GM18868 (cell line): ENCODE measurements at regions not wholly inside any gene's neighbourhood (a gene's known extent, or its start where the extent isn't known, plus 50 kb on each side); places are given as distances from the start of the nearest gene placed in this dataset.
"Not testable (repeated sequence)": the region's sequence is repeated elsewhere in the genome, so short reads cannot be mapped to it uniquely, and the experiment has no call there.

Experiments used
- ATAC-seq: cut with Tn5 transposase; IDR thresholded peaks from one replicate; pipeline ENCODE4 v1.9.1; 2021; ENCODE audit warnings: mild to moderate bottlenecking, moderate library complexity; ENCODE audit not compliant: unreplicated experiment

GRCh38 chr6:179340-179950 is 112.8 kb upstream of the DUSP22 start:
- ATAC-seq: no peak

- ATAC-seq: not testable (repeated sequence)
Observed at GRCh38 chr6:180091-180694, 112.1 kb upstream of the DUSP22 start.

- ATAC-seq: peak; percentile 60
Observed at GRCh38 chr6:181049-181654, 111.1 kb upstream of the DUSP22 start.

- peak; percentile 49 for ATAC-seq
Observed at GRCh38 chr6:183668-184067, 108.6 kb upstream of the DUSP22 start.

GRCh38 chr6:184161-184700 is 108.1 kb upstream of the DUSP22 start:
- ATAC-seq: no peak

- no peak for ATAC-seq
Observed at GRCh38 chr6:186340-186965, 105.8 kb upstream of the DUSP22 start.

- ATAC-seq: no peak
Observed at GRCh38 chr6:187210-187861, 105.0 kb upstream of the DUSP22 start.

DNA sequence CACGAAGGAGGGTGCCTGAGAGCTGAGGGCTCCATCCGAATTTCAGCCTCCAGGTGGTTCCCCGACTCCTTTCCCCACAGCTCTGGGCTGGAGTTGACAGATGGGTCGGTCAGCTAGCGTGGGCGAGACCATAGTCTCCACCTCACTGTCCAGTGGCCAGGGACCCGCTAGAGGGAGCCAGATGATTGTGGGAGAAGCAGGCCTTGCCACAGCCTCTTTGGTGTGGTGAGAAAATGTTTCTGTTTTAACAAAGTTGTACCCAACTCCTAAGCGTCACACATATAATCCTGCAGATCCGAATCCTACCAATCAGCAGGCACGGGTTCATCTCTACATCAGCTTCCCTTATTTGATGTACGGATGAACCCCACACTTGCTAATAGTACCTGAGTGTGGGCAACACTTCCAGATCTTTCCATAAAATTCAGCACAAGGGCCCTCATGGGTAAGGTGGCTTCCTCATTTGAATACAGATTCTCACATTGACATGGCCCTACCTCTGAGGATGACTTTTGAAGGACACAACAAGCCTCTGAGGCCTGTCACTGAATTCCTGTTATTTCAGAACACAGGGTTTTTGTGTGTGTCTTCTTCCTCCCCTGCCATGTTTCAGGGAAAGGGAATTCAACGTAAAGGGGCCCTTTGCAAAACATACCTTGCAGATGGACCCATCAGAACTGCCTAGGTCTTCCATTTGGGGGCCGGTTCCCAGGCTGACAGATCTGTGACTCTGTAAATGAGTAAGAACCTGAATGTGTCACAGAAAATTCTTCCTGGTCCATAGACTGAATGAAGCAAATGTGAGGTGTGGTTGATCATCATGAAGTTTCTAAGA is 103.2 kb upstream of the DUSP22 start:
- ATAC-seq: peak; percentile 56

- ATAC-seq: peak; percentile 6
Observed at GRCh38 chr6:189676-190075, 102.6 kb upstream of the DUSP22 start.

GRCh38 chr6:190596-191395 is 101.5 kb upstream of the DUSP22 start:
- ATAC-seq: no peak

DNA sequence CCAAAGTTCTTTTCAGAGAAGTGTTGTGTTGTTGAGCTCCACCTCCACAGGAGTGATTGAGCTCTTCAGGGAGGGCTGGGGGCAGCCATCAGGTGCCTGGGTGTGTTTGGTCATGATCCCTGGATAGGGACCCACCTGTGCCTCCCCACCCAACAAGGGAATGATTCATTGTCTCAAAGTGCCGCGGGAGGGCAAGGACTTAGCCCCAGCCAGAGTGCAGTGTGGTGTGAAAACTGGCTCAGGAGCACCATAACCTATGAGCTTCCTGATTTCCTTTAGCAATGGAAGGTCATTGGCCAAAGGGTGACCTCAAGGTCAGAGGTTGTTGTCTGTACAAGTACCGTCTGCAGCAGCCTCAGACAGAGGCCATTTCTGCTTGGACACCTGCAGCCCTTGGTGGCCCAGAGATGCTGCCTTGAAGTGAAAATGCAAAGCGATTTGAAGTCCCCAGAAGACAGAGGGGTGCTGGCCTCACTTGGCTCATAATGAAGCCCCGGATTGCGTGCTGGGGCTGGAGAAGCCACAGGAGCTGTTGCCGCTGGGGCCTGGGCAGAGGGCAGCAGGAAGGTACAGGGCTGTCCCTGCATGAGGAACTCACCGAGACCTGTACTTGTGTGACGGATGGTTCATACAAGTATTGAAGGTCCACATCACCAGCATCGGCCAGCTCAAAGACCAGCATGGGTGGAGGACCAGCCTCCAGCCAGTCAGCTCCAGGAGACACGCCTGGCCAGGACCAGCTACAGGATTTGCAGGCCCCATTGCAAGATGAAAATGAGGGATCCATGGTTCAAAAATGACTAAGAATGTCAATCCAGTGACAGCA is 100.6 kb upstream of the DUSP22 start:
- ATAC-seq: no peak

- ATAC-seq: no peak
Observed at GRCh38 chr6:192313-192664, 100.0 kb upstream of the DUSP22 start.

DNA sequence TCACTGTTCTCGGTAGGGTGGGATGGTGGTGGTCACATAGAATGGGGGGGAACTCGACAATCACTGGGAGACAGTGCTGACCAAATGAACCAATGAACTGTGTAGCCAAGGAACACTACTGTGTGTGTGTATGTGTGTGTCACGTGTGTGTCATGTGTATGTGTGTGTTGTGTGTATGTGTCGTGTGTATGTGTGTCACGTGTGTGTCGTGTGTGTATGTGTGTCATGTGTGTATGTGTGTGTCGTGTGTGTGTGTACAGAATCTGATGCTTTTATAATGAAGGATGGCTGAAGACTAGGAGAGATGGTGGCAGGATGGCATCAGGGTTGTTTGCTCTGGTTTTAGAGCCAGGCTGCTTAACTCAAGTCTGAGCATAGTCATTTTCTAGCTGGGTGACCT is 99.1 kb upstream of the DUSP22 start:
- no peak for ATAC-seq

DNA sequence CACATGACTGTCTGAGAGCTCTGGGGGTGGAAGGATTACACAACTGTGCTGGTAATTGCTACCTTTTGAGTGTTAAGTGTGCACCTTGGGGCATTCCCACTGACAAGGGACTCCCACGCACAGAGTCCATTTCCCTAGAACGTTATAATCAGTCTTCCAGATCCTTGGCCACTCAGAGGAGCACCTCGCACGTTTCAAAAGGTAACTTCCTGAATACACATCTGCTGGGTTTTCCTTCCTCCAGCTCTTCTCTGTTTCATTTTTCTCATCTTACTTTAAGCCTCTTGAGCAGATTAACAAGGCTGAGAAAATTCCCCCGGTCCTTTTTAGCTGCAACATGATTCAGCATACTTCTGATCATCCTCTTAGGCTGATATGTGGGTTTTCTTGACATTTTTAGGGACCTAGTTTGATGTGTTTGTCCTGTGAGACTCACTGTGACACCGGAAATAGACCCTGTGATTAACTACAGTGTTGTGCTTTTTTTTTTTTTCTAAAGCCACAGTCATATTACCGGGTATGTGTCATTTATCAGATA is 98.4 kb upstream of the DUSP22 start:
- ATAC-seq: no peak

- no peak for ATAC-seq
Observed at GRCh38 chr6:195861-196360, 96.4 kb upstream of the DUSP22 start.

DNA sequence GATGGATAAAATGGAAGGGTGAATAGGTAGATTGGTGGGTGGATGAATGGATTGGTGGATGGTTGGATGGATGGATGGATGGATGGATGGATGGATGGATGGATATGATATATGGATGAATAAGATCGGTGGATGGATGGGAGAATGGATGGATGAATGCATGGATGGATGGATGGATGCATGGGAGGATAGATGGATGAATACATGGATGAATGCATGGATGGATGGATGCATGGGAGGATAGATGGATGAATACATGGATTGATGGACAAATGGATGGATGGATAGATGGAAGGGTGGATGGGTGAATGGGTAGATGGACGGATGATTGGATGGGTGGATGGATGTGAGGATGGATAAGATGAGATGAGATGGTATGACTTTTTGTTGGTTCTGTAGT is 95.7 kb upstream of the DUSP22 start:
- no peak for ATAC-seq

DNA sequence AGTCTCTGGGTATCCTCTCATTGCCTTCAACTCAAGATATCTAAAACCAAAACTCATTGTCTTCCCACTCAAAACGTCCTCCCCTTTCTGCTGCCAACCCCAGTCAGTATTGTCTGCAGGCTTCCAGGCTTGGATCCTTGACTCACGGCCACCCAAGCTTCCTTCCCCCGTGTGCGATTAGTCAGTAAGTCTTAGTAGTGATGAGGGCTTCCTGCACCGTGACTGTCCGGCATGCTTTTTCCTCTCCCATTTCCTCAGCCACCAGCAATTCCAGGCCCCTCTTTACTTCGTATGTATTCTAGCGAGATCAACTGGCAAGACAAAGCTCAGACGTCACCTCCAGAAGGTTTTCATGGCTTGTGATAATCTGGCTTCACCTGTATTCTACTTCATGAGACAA is 88.6 kb upstream of the DUSP22 start:
- no peak for ATAC-seq

GRCh38 chr6:206264-206663 is 86.0 kb upstream of the DUSP22 start:
- ATAC-seq: no peak
